HG03135 (cell line): ENCODE measurements at regions not wholly inside any gene's neighbourhood (a gene's known extent, or its start where the extent isn't known, plus 50 kb on each side); places are given as distances from the start of the nearest gene placed in this dataset.
A peak's percentile ranks its signal among the peaks of the same experiment; 100 is the strongest.
"Not testable (repeated sequence)": the region's sequence is repeated elsewhere in the genome, so short reads cannot be mapped to it uniquely, and the experiment has no call there.

ENCODE experiments used
- ATAC-seq: cut with Tn5 transposase; IDR thresholded peaks from one replicate; pipeline ENCODE4 v1.9.1; 2021; ENCODE audit warnings: mild to moderate bottlenecking, moderate library complexity; ENCODE audit not compliant: unreplicated experiment

DNA sequence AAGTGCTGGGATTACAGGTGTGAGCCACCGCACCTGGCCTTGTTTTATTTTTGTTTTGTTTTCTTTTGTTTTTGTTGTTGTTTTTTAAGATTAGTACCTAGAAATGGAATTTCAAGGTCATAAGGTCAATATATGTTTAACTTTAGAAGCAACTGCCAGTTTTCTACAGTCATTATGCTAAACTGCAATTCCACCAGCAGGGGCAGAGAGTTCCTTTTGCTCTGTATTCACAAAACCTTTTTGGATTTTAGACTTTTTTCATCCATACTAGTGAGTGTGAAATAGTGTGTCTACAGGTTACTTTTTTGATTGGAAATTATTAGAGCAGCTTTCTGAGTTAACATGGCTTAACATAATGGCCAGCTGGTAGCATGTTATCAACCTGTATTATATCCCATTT lies 580.6 kb downstream of the TRIML1 start:
- no peak for ATAC-seq

DNA sequence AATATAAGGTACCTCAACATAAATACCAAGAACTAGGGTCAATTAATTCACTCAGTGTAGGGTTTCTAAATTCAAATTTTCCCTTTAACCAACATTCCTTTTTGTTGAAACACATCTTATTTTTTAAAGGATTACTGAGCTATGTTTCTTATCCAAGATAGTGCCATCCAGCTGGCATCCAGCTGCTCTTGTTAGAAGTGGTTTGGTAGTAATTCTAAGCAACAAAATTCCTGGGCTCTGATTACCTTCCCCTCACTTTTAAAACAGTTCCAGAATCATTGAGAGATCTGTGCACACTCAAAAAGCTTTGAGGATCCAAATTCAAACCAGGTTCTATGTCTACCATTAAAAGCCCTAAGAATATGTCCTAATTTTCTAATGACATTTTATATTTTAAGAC lies 583.7 kb downstream of the TRIML1 start:
- ATAC-seq, result no peak

DNA sequence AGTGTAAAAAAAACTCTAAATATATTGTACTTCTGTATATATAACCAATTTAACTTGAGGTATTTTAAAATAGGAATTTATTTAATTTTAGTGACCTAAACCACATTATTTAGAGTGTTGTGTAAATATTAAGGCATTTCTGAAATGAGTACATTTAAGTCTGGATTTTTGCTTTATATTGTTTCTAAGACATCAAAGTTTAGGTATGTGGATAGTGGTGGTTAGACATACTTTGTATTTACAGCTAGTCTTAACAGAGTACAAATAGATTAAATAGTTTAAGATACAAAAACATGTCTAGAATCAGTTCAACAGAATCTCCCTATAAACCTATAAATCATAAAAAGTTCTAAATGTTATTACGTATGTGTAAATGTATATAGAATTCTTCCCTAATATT lies 588.5 kb downstream of the TRIML1 start:
- no peak for ATAC-seq

DNA sequence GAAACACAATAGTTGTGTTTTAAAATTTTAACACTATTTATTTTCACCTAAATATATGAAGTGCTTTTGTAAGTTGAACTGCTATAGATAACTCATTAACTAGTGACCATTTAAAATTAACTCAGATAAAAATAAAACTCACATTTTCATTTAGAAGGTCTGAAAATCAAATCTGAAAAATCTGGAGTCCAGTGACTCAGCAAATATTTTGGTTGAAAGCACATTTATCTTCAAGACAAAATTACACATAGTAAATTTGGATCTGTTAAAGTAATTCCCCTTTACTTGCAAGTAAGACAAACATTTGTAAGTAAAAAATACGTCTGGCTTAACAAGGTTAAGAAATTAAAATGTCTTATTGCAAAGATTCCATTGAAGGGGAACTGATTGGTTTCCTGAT lies 589.1 kb downstream of the TRIML1 start:
- ATAC-seq, result no peak

DNA sequence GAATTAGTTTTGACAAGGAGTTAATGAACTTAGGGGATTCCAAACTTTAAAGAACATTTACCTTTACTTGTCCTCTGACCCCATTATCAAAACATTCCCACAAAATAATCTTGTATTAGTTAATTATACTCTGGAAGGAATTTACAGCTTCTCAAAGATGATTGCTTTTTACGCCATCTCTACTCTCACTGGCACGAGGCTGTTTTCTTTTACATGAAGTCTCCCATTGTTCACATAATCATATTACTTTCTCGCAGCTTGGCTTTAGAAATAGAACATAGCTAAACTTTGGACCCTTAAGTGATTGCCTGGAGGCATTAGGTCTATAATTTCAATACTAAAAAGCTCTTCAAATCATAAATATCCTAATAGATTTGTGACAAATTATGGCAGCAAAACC lies 592.9 kb downstream of the TRIML1 start:
- no peak for ATAC-seq

DNA sequence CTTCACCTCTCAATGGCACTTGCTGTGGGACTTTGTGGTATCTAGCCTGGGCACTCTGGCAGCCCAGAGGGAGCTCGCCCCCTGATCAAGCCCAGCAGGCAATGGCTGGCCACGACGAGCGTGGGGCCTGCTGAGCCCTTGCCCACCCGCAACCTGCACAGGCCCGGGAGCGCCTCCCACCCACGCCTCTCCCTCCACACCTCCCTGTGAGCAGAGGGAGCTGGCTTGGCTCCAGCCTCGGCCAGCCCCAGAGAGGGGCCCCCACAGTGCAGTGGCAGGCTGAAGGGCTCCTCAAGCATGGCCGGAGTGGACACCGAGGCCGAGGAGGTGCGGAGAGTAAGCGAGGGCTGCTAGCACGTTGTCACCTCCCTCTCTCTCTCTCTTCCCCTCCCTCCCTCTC lies 595.8 kb downstream of the TRIML1 start:
- no peak for ATAC-seq

DNA sequence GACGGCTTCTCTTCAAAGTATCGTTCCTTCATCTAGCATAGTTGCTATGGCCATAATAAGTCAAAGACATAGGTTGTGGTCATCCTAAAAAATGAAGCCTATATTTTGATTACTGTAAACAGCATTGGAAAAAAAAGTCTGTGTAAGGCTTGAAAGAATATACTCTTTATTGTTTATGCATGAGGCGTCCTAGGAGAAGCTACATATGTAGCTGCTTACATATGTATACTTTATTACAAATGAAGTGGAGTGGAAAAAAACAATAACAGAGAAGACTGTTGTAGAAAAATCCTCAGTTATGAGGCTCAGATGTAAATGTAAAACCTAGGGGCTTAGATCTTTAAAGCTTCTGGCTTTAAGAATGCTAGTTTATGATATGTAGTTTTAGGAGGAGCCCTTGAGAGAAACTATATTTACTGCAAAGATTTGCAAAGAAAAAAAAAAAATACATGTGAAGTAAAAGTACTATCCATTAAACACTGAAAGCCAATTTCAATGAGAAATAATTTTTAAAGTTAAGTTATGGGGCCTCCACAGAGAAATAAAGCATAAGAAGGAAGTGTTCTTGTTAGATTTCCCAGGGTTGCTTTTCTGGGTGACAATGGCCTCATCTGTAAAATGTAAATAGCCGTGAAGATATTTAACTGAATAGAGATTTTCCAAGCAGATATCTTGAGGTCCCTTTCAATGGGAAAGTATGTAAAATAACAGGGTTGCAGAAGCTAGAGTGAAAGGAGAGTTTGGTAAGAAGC lies 598.2 kb downstream of the TRIML1 start:
- no peak for ATAC-seq

DNA sequence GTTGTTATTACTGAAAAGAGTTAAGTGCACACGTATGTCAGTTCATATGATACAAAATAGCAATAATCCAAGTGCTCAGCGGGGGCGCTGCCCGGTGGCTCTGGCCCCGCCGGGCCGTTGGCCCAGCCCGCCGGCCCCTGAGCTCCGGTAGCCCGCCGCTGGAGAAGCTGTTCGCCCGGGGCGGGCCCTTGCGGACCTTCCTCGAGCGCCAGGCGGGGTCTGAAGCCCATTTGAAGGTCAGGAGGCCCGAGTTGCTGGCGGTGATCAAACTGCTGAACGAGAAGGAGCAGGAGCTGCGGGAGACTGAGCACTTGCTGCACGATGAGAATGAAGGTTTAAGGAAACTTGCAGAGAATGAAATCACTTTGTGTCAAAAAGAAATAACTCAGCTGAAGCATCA lies 599.0 kb downstream of the TRIML1 start:
- peak; percentile 60 for ATAC-seq

DNA sequence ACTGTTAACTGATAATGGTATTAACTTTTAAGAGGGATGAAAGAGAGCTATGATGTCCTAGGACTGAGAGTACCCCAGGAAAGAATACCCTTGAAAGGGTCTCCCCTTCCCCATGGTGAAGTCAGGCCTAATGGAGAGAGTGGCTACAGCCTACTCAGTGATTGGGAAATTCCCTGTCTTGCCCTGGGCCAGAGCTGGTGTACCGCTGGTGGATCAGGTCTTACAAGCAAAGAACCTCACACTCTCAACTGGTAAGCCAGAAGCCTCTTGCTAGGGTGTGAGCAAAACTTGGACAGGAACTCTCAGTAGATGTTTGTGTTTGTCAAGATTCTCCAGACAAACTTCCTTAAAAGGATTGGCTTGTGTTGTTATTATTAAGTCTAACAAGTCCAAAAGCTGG lies 600.9 kb downstream of the TRIML1 start:
- not testable (repeated sequence) for ATAC-seq

DNA sequence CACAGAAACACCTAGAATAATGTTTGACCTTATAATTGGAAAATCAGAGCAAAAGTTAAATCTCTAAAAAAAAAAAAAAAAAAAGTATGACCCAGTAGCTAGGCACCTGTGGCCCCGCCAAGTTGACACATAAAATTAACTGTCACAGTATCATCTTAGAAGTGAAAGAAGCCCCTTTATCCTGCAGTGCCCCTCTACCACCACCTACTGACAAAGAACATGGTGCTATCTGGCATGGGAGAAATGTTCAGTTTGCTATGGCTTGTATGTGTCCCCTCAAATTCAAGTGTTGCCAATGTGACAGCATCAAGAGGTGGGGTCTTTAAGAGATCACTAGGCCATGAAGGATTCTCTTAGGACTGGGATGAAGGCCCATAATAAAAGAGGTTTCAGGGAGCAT lies 601.5 kb downstream of the TRIML1 start:
- ATAC-seq, result not testable (repeated sequence)

DNA sequence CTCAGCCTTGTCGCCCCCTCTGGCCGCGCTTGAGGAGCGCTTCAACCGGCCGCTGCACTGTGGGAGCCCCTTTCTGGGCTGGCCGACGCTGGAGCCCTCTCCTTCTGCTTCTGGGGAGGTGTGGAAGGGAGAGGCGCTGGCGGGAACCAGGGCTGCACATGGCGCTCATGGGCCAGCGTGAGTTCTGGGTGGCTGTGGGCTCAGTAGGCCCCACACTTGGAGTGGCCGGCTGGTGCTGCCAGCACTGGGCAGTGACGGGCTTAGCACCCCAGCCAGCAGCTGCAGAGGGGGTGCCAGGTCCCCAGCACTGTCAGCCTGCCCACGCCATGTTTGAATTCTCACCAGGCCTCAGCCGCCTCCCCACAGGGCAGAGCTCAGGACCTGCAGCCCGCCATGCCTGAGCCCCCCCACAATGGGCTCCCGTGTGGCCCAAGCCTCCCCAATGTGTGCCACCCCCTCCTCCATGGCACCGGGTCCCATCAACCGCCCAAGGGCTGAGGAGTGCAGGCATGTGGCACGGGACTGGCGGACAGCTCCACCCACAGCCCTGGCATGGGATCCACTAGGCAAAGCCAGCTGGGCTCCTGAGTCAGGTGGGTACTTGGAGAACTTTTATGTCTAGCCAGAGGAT lies 615.2 kb downstream of the TRIML1 start:
- ATAC-seq, result no peak

DNA sequence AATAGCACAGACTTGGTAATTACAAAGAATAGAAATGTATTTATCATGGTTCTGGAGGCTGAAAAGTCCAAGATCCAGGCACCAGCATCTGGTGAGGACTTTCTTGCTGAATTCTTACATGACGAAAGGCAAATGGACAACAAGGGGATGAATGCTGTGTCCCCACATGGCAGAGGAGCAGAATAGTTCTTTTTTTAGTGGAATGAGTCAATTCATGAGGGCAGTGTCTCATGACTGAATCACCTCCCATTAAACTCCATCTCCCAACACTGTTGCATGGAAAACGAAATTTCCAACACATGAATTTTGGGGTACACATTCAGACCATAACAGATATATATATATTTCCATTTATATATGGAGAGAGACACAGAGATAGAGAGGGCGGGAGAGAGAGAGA lies 628.3 kb downstream of the TRIML1 start:
- ATAC-seq, result no peak

DNA sequence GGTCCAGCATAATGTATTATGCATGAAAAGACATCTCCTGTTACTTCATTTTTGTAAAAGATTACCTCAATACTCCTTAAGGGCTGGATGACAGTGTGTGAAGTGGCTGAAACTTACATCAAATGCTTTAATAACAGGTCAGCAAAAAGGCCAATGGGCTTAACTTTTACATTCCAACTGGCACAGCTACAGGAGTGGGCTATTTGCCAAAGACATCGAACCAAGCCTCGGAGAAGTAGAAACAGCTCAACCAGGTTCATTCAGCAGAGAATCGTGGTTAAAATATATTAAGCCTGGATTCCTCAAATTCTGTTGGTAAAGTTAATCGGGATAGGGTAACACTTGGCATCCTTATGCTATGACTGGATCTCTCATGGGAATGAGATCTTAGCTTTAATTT lies 639.7 kb downstream of the TRIML1 start:
- no peak for ATAC-seq

DNA sequence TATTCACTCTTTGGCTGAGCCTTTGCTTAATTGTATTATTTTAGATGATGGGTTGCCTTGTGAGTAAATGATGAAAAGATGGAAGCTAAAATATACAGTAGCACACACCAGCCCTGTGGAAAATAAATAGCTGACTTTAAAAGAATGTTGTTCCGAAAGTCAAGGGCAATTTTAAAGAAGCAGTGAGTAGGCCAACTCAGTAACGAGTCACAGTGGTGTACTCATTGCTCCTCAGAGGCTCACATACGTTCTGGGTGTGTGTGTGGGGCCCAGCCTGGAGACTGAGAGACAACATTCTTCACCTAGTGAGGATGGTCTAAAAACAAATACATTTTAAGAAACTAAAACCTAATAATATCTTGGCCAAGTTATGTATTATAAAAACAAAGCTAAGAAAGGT lies 640.3 kb downstream of the TRIML1 start:
- no peak for ATAC-seq

DNA sequence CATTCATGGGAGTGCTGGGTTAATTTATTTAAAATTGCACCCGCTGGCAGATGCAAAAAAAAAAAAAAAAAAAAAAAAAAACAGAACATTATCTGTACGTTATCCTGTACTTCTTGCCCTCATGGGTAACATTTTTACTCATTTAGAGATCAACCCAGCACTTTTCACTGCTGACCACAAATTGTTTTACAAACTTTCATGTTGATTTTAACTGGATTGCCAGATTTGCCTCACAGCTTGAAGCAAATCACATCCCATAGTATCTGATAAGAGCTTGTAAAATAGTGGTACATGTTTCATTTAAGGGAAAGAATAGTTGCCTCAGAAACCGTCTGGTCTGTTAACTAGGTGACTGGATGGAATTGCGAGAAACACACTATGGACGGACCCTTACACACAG lies 640.8 kb downstream of the TRIML1 start:
- ATAC-seq, result no peak

DNA sequence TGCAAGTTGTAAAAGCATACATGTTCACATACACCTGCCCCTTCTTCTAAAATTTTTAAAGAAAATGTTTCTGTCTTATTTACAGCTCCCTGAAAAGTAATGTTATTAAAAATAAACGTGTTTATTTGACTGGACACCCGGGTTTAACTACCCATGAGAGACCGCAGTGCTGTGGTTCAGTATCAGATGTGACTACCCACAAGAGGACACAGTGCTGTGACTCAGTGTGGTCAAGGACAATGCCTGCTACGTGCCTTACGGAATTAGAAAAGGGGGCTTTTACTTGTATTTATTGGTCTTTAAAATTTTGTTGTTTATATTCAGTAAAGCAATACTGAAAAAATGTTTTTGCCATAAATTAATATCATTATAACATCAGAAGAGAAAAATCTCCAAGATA lies 641.4 kb downstream of the TRIML1 start:
- ATAC-seq, result no peak

DNA sequence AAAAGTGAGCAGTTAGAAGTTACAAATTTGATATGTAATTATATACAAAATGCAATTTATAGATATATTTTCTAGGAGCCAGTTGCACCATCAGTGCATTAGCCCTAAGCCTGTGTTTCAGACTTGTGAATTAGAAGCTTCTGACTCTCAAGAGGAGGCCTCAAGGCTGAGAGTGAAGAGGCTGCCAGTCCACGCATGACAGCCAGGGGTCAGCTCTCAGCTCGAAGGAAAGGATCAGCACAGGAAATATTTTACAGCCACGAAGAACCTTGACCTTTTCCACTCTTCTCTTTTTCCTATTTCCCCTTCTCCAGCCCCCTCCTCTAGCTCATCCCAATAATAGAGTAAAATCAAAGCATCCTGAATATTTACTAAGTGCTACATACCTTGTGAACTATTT lies 642.4 kb downstream of the TRIML1 start:
- no peak for ATAC-seq

DNA sequence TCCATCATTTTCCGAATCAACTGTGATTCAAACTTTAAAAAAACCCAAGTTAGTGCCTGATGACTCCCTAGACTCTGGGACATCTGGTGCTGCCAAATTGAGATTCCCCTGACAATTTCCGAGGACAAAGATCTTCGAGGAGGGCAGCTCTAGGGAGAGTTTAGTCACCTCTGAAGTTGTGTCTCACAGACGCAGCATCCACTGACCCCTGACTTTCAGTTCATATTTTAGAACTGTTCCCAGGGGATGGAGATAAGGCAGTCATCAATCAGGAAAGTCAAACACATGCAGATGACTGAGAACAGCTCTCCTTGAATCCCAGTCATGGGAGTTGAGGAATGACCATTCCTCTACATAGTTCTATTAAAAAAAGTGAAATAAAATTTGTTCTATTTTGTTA lies 643.9 kb downstream of the TRIML1 start:
- no peak for ATAC-seq

DNA sequence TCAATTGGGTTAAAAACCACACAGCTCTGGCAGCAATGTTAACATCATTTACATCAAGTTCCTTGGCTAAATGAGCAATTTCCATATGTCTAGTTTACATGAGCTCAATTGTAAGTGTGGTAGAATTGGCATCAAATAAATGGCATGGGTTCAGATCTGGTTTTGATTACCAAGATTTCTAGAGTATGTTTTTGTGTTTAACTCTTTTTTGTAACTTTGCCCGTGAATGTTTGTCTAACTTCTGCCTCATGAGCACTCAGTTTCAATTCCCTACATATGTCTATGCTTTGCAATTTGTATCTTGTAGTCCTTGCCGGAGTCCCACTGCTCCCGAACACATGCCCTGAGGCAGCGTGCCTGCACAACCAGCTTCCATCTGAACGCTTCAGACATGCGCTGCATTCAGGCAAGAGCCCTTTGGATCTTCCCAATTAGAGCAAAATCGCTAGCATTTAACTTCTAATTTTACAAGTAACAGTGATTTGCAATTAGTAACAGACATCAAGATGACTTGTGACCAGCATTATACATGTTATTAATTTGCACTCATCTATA lies 644.4 kb downstream of the TRIML1 start:
- no peak for ATAC-seq

DNA sequence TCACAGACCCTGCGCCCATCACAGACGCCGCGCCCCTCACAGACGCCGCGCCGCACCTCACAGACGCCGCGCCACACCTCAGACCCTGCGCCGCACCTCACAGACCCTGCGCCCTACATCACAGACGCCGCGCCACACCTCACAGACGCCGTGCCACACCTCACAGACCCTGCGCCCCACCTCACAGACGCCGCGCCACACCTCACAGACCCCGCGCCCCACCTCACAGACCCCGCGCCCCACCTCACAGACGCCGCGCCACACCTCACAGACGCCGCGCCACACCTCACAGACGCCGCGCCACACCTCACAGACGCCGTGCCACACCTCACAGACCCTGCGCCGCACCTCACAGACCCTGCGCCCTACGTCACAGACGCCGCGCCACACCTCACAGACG lies 657.4 kb downstream of the TRIML1 start:
- ATAC-seq, result not testable (repeated sequence)

DNA sequence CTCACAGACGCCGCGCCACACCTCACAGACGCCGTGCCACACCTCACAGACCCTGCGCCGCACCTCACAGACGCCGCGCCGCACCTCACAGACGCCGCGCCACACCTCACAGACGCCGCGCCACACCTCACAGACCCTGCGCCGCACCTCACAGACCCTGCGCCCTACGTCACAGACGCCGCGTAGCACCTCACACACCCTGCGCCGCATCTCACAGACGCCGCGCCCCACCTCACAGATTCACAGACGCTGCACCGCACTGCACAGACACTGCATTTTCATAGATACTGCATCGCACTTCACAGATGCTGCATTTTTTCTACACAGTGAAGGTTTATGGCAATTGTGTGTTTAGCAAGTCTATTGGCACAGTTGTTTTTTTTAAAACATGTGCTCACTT lies 657.8 kb downstream of the TRIML1 start:
- not testable (repeated sequence) for ATAC-seq

DNA sequence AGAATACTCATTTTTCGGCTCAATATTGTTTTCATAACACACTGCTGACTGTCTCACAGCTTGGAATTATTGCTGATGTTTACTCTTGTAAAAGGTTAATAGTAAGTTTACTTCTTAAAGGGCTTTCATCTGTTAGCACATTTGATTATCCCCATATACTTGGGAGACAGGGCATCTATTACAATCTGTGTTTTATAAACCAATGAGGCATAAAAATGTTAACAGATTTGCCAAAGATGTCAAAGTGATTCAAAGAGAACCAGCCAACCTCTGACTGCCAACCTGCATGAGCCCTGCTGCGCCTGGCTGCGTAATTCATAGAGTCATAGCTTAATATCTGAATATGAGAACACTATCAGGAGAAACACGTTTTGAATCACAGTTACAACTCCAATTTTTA lies 665.6 kb downstream of the TRIML1 start:
- no peak for ATAC-seq

DNA sequence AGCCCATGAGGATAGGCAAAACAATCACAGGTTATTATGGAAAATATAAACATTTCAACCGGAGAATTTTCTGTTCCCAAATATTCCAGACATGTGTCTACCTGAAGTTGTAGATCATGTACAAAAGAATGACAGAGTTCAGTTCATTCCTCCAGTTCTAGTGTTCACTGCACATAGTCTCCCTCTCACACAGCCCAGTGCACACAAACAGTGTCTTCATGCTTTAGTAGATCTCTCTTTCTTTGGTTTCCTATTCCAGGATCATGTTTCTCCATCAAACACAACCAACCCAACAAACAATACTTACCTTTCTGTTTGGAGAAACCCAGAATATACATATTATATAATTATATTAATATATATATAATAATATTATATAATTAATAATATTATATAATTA lies 671.9 kb downstream of the TRIML1 start:
- ATAC-seq, result no peak
